IPS-18c (cell line): ENCODE measurements at regions not wholly inside any gene's neighbourhood (a gene's known extent, or its start where the extent isn't known, plus 50 kb on each side); places are given as distances from the start of the nearest gene placed in this dataset.
"Not testable (repeated sequence)": the region's sequence is repeated elsewhere in the genome, so short reads cannot be mapped to it uniquely, and the experiment has no call there.

ENCODE experiments used
- H3K4me3 ChIP-seq: 2 replicates; pipeline ENCODE4 v1.7.0; 2013; ENCODE audit warnings: low read depth, mild to moderate bottlenecking, low read length, moderate library complexity; ENCODE audit not compliant: insufficient read depth
- H3K9me3 ChIP-seq: one replicate; pipeline ENCODE4 v1.6.1; 2013; ENCODE audit warnings: mild to moderate bottlenecking, low read length, moderate library complexity; ENCODE audit not compliant: control insufficient read depth, insufficient read depth

GRCh38 chr10:8403711-8404371 is 349.4 kb downstream of the GATA3 start:
- H3K9me3 ChIP-seq, result no peaks in the 10 kb centered on the region
- H3K4me3 ChIP-seq, result no peak overlapping the region

- no peaks in the 10 kb centered on the region for H3K9me3 ChIP-seq
- no peak overlapping the region for H3K4me3 ChIP-seq
Measured at GRCh38 chr10:8404721-8405120, 350.2 kb downstream of the GATA3 start.

- Histone ChIP-seq H3K9me3 (no peaks in the 10 kb centered on the region), H3K4me3 (no peak overlapping the region)
Measured at GRCh38 chr10:8405596-8405995, 351.1 kb downstream of the GATA3 start.

- no peaks in the 10 kb centered on the region for H3K9me3 ChIP-seq
Measured at GRCh38 chr10:8407501-8408021, 353.1 kb downstream of the GATA3 start.

GRCh38 chr10:8410506-8410905 is 356.0 kb downstream of the GATA3 start:
- Histone ChIP-seq H3K4me3 (no peak overlapping the region), H3K9me3 (no peaks in the 10 kb centered on the region)

More at GRCh38 chr10:8407501-8408021, 353.1 kb downstream of the GATA3 start:
- H3K4me3 ChIP-seq, result no peak overlapping the region

GRCh38 chr10:8412541-8412940 is 358.1 kb downstream of the GATA3 start:
- Histone ChIP-seq H3K9me3 (no peaks in the 10 kb centered on the region), H3K4me3 (no peak overlapping the region)

- not testable (repeated sequence) for H3K9me3 ChIP-seq, H3K4me3 ChIP-seq
Measured at GRCh38 chr10:8415029-8415428, 360.5 kb downstream of the GATA3 start.

- Histone ChIP-seq H3K9me3 (no peaks in the 10 kb centered on the region), H3K4me3 (no peak overlapping the region)
Measured at GRCh38 chr10:8416192-8416701, 361.8 kb downstream of the GATA3 start.

- H3K9me3 ChIP-seq, result no peaks in the 10 kb centered on the region
- H3K4me3 ChIP-seq, result no peak overlapping the region
Measured at GRCh38 chr10:8416760-8417159, 362.3 kb downstream of the GATA3 start.

GRCh38 chr10:8417631-8418030 is 363.1 kb downstream of the GATA3 start:
- H3K9me3 ChIP-seq, result no peaks in the 10 kb centered on the region
- H3K4me3 ChIP-seq, result no peak overlapping the region

GRCh38 chr10:8418631-8419030 is 364.1 kb downstream of the GATA3 start:
- H3K9me3 ChIP-seq, result no peaks in the 10 kb centered on the region
- H3K4me3 ChIP-seq, result no peak overlapping the region

- Histone ChIP-seq H3K9me3 (no peaks in the 10 kb centered on the region), H3K4me3 (no peak overlapping the region)
Measured at GRCh38 chr10:8420182-8420581, 365.7 kb downstream of the GATA3 start.

- Histone ChIP-seq H3K4me3 (no peak overlapping the region), H3K9me3 (no peaks in the 10 kb centered on the region)
Measured at GRCh38 chr10:8424555-8425211, 370.2 kb downstream of the GATA3 start.

- H3K4me3 ChIP-seq, result no peak overlapping the region
- no peaks in the 10 kb centered on the region for H3K9me3 ChIP-seq
Measured at GRCh38 chr10:8428654-8429053, 374.2 kb downstream of the GATA3 start.

GRCh38 chr10:8430321-8430720 is 375.8 kb downstream of the GATA3 start:
- no peak overlapping the region for H3K4me3 ChIP-seq

GRCh38 chr10:8431511-8431910 is 377.0 kb downstream of the GATA3 start:
- Histone ChIP-seq H3K9me3 (no peaks in the 10 kb centered on the region), H3K4me3 (no peak overlapping the region)

More at GRCh38 chr10:8430321-8430720, 375.8 kb downstream of the GATA3 start:
- H3K9me3 ChIP-seq, result no peaks in the 10 kb centered on the region

- Histone ChIP-seq H3K4me3 (no peak overlapping the region), H3K9me3 (no peaks in the 10 kb centered on the region)
Measured at GRCh38 chr10:8435186-8436055, 380.9 kb downstream of the GATA3 start.
